ENCODE measurements at regions not wholly inside any gene's neighbourhood (a gene's known extent, or its start where the extent isn't known, plus 50 kb on each side); places are given as distances from the start of the nearest gene placed in this dataset.

- intact Hi-C loops (cut with DNase I) = no loop called here
- peak in 3 of 10 donors; percentile 43 to 75 (median 57) for DNase-seq
Observed at GRCh38 chr10:131751827-131752775, 148.7 kb upstream of the PPP2R2D start.

DNA sequence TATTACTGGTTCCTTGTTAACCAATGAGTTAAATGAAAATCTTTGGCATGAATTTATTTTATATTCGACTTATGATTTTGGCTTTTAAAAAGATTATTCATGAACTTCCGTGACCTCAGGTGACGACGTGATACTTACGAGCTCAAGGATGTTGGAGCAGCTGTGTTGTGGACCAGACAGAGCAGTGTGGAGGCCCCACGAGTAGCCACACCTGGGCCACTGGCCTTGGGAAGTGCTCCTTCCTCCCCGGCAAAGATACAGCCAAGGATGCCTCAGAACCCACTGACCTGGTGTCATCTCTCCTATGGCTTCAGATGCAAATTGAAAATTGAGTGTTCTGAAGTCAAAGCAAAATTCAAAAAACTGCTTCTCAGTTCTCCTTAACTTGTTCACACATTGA lies 147.5 kb upstream of the PPP2R2D start:
- intact Hi-C loops (cut with DNase I) = no loop called here
- DNase-seq = peak in 3 of 10 donors; percentile 7 to 57 (median 52)

DNA sequence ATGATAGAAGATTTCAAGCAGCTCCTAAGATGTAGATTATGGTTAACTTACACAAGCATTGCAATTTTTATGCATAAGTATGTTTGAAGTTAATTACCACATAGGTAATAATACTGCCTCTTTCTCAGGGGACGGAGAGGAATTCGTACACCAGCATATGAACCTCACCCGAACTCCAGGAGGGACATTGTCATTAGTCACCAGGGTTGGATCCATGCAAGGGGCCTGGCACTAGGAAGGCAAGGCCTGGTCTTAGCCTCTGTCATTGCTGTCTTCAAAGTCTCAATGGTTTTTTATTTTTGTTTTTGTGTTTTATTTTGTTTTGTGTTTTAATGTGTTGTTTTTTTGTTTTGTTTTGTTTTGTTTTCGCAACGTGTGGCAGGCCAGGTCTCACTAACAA lies 145.6 kb upstream of the PPP2R2D start:
- DNase-seq = peak in 2 of 10 donors; percentile 5 to 44
- intact Hi-C loops (cut with DNase I) = no loop called here

DNA sequence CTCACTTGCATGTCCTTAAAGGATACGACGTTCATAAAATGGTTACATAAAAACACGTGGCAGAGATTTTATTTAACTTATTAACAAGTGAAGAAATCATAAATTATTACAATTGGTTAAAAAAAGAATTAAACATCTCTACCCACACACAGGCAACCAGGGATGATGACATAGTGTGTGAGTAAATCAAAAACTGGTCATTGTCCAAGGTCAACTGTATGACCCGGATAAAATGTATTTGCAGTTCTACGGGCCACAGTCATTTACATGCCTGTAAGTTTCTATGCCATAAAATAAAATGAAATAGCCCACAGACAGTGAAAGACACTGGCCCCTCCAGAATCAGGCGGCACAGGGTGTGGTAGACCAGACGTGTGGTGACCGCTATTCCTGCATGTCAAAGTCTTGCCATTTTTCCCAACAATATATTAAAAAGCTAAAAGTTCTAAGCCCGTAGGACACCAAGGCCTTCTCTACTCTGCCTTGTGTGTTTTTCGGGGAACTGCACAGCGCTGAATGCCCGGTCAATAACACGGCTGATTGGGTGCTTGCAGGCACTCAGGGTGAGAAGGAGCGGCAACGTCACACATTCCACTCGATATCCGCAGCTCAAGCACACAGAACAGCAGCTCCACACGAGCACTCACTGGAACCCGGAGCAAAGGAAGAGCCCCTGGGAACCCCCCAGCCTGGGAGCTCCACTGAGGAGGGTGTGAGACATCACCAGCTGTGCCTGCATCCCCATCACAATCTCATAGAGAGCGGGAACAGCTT lies 143.3 kb upstream of the PPP2R2D start:
- peak in 3 of 10 donors; percentile 8 to 54 (median 26) for DNase-seq
- intact Hi-C loops (cut with DNase I) = no loop called here

- DNase-seq = peak in 2 of 10 donors; percentile 43 to 69
- intact Hi-C loops (cut with DNase I) = no loop called here
Observed at GRCh38 chr10:131758062-131758938, 142.5 kb upstream of the PPP2R2D start.

DNA sequence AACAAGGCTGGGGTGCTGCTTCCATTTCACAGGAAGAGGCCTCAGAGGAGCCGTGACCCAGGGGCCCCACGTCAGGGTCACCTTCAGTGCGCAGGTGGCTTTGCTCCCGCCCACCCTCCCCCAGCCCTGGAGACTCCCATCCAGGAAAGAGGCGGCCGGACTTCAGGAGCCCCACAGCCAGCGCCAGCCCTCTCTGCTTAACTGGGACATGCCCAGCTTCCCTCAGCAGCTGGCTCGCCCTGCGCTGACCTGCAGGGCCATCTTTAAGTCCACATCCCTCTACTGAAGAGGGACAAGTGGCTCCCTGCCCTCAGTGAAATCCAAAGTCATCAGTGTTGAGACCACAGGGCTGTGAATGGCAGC lies 141.9 kb upstream of the PPP2R2D start:
- peak in 2 of 10 donors; percentile 48 to 62 for DNase-seq
- intact Hi-C loops (cut with DNase I) = no loop called here

GRCh38 chr10:131759347-131759746 lies 141.5 kb upstream of the PPP2R2D start:
- peak in 2 of 10 donors; percentile 20 to 55 for DNase-seq
- intact Hi-C loops (cut with DNase I) = no loop called here

GRCh38 chr10:131760416-131761166 lies 140.2 kb upstream of the PPP2R2D start:
- intact Hi-C loops (cut with DNase I) = no loop called here
- DNase-seq = peak in 2 of 10 donors; percentile 52 to 62

DNA sequence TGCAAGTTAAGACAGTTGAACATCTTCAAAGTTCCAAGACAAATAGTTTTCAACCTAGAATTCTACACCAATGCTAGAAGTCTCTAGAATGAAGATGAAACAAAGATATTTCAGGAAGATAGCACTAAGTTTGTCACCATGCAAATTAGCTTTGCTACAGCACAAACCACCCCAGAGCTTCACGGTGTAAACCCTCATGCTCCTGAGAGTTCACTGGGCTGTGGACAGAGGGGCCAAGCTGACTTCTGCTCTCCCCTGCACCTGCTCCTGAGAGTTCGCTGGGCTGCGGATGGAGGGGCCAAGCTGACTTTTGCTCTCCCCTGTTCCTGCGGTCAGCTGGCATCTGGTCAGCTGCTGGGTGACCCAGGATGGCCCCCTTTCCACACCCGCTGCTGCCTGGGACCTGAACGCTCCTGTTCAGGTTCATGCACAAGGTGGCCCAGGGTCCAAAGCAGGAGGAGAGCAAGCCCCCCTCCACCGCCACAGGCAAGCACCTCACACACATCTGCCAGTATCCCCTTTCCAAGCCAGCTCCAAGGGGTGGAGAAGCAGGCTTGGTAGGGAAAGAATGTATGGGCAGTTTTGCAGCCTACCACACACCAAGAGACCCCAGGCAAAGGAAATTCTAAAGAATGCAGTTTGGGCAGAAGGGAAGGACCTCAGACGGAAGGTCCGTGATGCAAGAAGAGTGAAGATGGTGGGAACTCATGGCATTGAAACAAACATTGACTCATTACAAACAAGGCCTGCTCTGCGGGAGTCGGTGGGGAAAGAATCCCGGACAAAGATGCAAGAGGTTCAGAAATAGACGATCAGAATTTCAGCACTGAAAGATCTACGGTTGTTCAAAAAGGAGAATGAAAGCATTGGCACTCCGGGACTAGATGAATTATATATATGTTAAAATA lies 137.8 kb upstream of the PPP2R2D start:
- DNase-seq = peak in 2 of 10 donors; percentile 70 to 78
- intact Hi-C loops (cut with DNase I) = no loop called here

- intact Hi-C loops (cut with DNase I) = no loop called here
- DNase-seq = peak in 2 of 10 donors; percentile 38 to 50
Observed at GRCh38 chr10:131764929-131765328, 135.9 kb upstream of the PPP2R2D start.

DNA sequence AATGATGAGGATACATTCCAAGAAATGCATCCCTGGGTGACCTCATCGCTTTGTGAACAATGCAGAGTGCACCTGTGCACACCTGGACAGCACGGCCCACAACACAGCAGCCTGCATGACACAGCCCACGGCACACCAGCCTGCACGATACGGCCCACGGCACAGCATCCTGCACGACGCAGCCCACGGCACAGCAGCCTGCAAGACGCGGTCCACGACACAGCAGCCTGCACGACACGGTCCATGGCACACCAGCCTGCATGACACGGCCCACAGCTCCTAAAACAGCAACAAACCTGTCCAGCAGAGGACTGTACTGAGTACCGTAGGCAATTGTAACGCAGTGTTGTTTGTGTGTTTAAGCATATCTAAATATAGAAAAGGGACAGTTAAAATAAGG lies 134.7 kb upstream of the PPP2R2D start:
- DNase-seq = peak in 2 of 10 donors; percentile 21 to 45
- intact Hi-C loops (cut with DNase I) = no loop called here

GRCh38 chr10:131767716-131768115 lies 133.1 kb upstream of the PPP2R2D start:
- DNase-seq = no peak
- intact Hi-C loops (cut with DNase I) = no loop called here

DNA sequence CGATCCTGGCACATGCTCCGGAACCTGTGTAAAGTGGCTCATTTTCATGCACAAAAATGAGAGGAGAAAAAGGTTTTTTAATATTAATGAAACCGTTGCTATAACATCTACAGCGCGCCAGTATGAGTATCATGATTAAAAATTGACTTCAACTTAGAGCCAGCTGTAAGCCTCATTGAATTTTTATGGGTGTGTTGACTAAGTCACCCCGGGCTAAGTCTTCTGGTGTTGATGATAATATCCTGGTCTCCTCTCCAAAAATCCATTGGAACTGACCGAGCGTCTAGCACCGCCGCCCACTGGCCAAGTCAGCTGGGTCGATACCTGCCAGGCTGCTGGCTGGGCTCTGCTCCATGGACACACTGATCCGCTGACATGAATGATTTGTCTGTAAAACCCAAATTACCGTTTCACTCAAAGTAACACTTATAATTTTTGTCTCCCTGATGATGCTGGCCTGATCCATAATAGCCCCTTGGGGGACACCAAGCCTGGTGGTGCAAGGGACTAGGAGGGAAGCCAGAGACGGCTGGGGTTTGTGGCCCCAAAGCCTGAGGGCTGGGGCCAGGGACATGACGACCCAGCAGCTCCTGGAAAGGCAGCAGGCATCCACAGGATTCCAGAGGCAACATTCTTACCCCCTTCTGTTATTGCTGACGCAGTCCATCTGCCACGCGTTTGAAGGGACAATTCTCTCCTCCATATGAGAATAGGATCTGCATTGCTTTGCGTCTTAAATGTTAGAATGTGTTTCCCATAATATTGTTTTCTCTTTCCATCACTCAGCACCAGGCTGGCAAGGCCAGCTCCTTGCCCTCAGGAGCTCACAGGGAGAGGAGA lies 131.0 kb upstream of the PPP2R2D start:
- intact Hi-C loops (cut with DNase I) = no loop called here
- DNase-seq = peak in 2 of 10 donors; percentile 61 to 77

DNA sequence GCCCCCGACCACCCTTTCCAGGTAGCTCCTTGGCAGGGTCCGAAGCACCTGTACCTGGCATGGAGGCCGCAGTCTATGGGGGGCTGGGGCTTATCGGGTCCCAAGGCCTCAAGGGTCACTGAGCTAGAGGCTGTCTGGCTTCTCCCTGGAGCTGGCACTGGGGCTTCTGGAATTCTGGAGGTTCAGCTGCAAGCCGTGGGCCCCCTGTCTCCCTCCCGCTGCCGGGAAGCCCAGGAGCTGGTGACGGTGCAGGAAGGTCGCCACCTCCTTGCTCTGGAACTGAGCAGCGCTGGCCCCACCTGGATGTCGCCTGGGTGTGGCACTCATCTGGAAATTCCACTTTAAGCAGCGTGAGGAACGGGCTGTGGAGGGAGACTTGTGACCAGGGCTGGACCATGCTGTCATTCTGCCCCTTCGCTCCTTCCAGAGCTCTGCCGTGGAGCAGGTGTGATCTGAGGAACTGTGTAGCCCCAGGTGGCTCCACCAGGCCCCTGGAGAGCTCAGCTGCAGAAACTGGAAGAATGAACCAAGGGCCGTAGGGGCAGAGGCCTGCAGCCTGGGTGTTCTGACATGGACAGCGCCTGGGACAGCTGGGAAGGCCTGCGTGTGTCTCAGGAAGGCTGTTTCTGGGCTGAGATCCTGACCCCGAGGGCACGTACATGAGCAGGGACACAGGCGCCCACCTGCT lies 129.7 kb upstream of the PPP2R2D start:
- peak in 1 of 10 donors; percentile 79 for DNase-seq
- intact Hi-C loops (cut with DNase I) = no loop called here

DNA sequence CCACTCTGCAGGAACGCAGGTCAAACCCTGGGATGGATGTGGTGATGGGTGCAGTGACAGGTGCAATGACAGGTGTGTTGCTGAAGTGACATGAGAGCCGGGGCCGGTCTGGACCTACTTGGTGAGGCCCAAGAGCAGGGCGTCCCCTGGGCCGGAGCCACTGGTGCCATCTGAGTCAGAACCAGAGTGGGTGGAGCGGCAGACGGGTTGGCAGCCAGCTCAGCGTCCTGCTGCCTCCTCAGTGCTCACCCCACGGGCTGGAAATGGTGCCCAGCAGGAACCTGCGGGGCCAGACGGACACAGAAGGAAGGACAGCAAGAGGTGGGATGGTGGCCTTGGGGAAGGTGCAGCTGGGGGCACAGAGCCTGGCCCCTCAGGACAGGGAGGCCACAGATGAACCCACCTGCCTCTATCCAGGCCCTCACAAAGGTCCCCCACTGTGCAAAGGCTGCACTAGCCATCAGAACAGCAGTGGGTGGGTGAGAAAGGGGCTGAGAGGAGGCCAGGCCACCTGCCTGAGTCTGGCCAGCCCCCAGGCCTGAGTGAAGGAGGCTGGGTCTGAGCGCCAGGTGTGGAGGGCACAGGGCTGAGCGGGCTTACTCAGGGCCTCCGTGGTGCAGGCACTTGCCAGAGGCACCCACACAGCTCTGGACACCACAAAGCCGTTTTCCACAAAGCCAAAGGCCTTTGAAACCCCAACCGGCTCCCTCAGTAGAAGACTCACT lies 129.0 kb upstream of the PPP2R2D start:
- peak in 3 of 10 donors; percentile 25 to 90 (median 26) for DNase-seq
- intact Hi-C loops (cut with DNase I) = no loop called here

- intact Hi-C loops (cut with DNase I) = no loop called here
- no peak for DNase-seq
Observed at GRCh38 chr10:131772441-131772840, 128.4 kb upstream of the PPP2R2D start.

Data from posterior cingulate gyrus (tissue), 11 donors.